GM23338 (cell line): ENCODE measurements at regions not wholly inside any gene's neighbourhood (a gene's known extent, or its start where the extent isn't known, plus 50 kb on each side); places are given as distances from the start of the nearest gene placed in this dataset.

Experiments used
- ATAC-seq: fragments of 200-7000 bp; cut with Tn5 transposase; 3 replicates; pipeline ENCODE4 v1.9.1; 2020
- DNase-seq: peaks from one replicate; pipeline ENCODE4 v3.0.0-alpha.2; 2015; ENCODE audit warnings: low spot score
- H2AFZ ChIP-seq: fragments of 200-600 bp; sonication (generic); 2 replicates; pipeline ENCODE4 v1.8.0; 2016; ENCODE audit warnings: antibody characterized with exemption, mild to moderate bottlenecking, moderate library complexity
- H3F3A ChIP-seq: fragments of 200-600 bp; sonication (generic); replicated peaks from 2 replicates; pipeline ENCODE4 v1.8.0; 2017; ENCODE audit warnings: antibody characterized with exemption, mixed run types, low read depth
- H3K27ac ChIP-seq: fragments of 200-600 bp; sonication (generic); 2 replicates; pipeline ENCODE4 v1.6.1; 2016; ENCODE audit warnings: low read depth
- H3K27me3 ChIP-seq: fragments of 200-600 bp; sonication (generic); 2 replicates; pipeline ENCODE4 v1.8.0; 2016; ENCODE audit warnings: mild to moderate bottlenecking, mixed run types, moderate library complexity; ENCODE audit not compliant: insufficient read depth
- H3K36me3 ChIP-seq: fragments of 200-600 bp; sonication (generic); 2 replicates; pipeline ENCODE4 v1.8.0; 2016; ENCODE audit warnings: mild to moderate bottlenecking; ENCODE audit not compliant: insufficient read depth
- H3K4me1 ChIP-seq: fragments of 200-600 bp; sonication (generic); 2 replicates; pipeline ENCODE4 v1.8.0; 2016; ENCODE audit warnings: mild to moderate bottlenecking, moderate library complexity; ENCODE audit not compliant: insufficient read depth
- H3K4me2 ChIP-seq: fragments of 200-600 bp; sonication (generic); 2 replicates; pipeline ENCODE4 v1.7.1; 2017; ENCODE audit warnings: mixed run types
- H3K4me3 ChIP-seq: fragments of 200-600 bp; sonication (generic); 2 replicates; pipeline ENCODE4 v1.6.1; 2016; ENCODE audit warnings: mixed run types
- H3K79me2 ChIP-seq: fragments of 200-600 bp; sonication (generic); replicated peaks from 2 replicates; pipeline ENCODE4 v1.8.0; 2017; ENCODE audit warnings: mild to moderate bottlenecking; ENCODE audit not compliant: insufficient read depth
- H3K9me2 ChIP-seq: fragments of 200-600 bp; sonication (generic); 2 replicates; pipeline ENCODE4 v1.8.0; 2017; ENCODE audit not compliant: insufficient read depth
- H4K20me1 ChIP-seq: fragments of 200-600 bp; sonication (generic); replicated peaks from 2 replicates; pipeline ENCODE4 v1.8.0; 2017; ENCODE audit warnings: mild to moderate bottlenecking; ENCODE audit not compliant: insufficient read depth
- H3K27ac Mint-ChIP-seq: 2 replicates; pipeline ENCODE4 v1.8.0; 2020; ENCODE audit warnings: inconsistent platforms, mild to moderate bottlenecking, moderate library complexity, mixed read lengths
- H3K27me3 Mint-ChIP-seq: 3 replicates; pipeline ENCODE4 v1.8.0; 2022; ENCODE audit warnings: low read depth, mild to moderate bottlenecking, moderate library complexity, mixed read lengths, inconsistent platforms; ENCODE audit not compliant: insufficient read depth, poor library complexity
- H3K36me3 Mint-ChIP-seq: 3 replicates; pipeline ENCODE4 v1.8.0; 2021; ENCODE audit warnings: low read depth, mild to moderate bottlenecking, inconsistent platforms, moderate library complexity, mixed read lengths
- H3K4me1 Mint-ChIP-seq: 3 replicates; pipeline ENCODE4 v1.8.0; 2020; ENCODE audit warnings: mild to moderate bottlenecking, inconsistent platforms, mixed read lengths
- H3K4me3 Mint-ChIP-seq: 3 replicates; pipeline ENCODE4 v1.8.0; 2021; ENCODE audit warnings: moderate library complexity, mild to moderate bottlenecking, inconsistent platforms, mixed read lengths
- H3K9me3 Mint-ChIP-seq: 3 replicates; pipeline ENCODE4 v1.8.0; 2020; ENCODE audit warnings: moderate library complexity, mild to moderate bottlenecking, inconsistent platforms, mixed read lengths
- CTCF ChIP-seq, 2 experiments: fragments of 200-600 bp in 1 of 2; sonication (generic) in 1 of 2; conservative IDR thresholded peaks; 2 replicates each; pipeline versions ENCODE4 v1.5.1 to v1.6.1; 2016 to 2017; ENCODE audit warnings: antibody characterized with exemption in 2 of 2, low read depth in 2 of 2, mild to moderate bottlenecking in 2 of 2, moderate library complexity in 1 of 2
- JUNB ChIP-seq: IDR thresholded peaks from one replicate; pipeline ENCODE4 v1.6.1; 2016; ENCODE audit warnings: antibody characterized with exemption; ENCODE audit not compliant: unreplicated experiment
- POLR2AphosphoS5 ChIP-seq: IDR thresholded peaks from 2 replicates; pipeline ENCODE4 v1.6.1; 2016; ENCODE audit warnings: antibody characterized with exemption, low read depth
- REST ChIP-seq: IDR thresholded peaks from one replicate; pipeline ENCODE4 v1.6.1; 2018; ENCODE audit warnings: antibody characterized with exemption; ENCODE audit not compliant: unreplicated experiment
- ZNF114 ChIP-seq: fragments of 250-450 bp; sonication (Bioruptor Pico); IDR thresholded peaks from 2 replicates; pipeline ENCODE4 v1.5.0; 2020; ENCODE audit warnings: mild to moderate bottlenecking, moderate library complexity
- ZNF331 ChIP-seq: fragments of 250-450 bp; sonication (Bioruptor Pico); IDR thresholded peaks from 2 replicates; pipeline ENCODE4 v1.5.0; 2020; ENCODE audit warnings: low read depth, mild to moderate bottlenecking, moderate library complexity
- ZNF462 ChIP-seq: fragments of 250-450 bp; sonication (Bioruptor Pico); IDR thresholded peaks from 2 replicates; pipeline ENCODE4 v1.5.0; 2020; ENCODE audit warnings: mild to moderate bottlenecking, moderate library complexity

GRCh38 chr4:66687459-66687858, 857.8 kb downstream of the CENPC start (continued):
- no peak for TF ChIP-seq ZNF462 (CRISPR knock-in tag)
- no peak for TF ChIP-seq JUNB

- Histone ChIP-seq H3F3A (no peaks in the 10 kb centered on the region), H3K4me3 (no peak overlapping the region), H3K79me2 (no peaks in the 10 kb centered on the region), H4K20me1 (no peaks in the 10 kb centered on the region), H3K4me2 (no peak overlapping the region), H3K4me1 (no peaks in the 10 kb centered on the region), H3K27me3 (no peaks in the 10 kb centered on the region), H3K36me3 (no peaks in the 10 kb centered on the region), H3K9me2 (peaks cover 8% of the 10 kb centered on the region), H2AFZ (no peak overlapping the region), H3K27ac (no peak overlapping the region)
- Mint-ChIP-seq H3K27me3 (no peaks in the 10 kb centered on the region), H3K9me3 (no peaks in the 10 kb centered on the region; the same call in 2 of the 3 replicates), H3K4me1 (no peaks in the 10 kb centered on the region), H3K36me3 (no peaks in the 10 kb centered on the region), H3K4me3 (no peak overlapping the region), H3K27ac (no peak overlapping the region)
- ATAC-seq, result no peak
- DNase-seq, result no peak
- TF ChIP-seq ZNF331, result no peak
- TF ChIP-seq REST, result no peak
- TF ChIP-seq CTCF (conservative IDR thresholded peaks at IDR 0.05; ENCODE audit: low read depth in 2 of 2), result no peak
- no peak for TF ChIP-seq ZNF114
- TF ChIP-seq POLR2AphosphoS5, result no peak
These were observed 863.3 kb downstream of the CENPC start for GRCh38 chr4:66681962-66682361.
